IMR-90 (cell line): ENCODE measurements at regions not wholly inside any gene's neighbourhood (a gene's known extent, or its start where the extent isn't known, plus 50 kb on each side); places are given as distances from the start of the nearest gene placed in this dataset.

Experiments
- ATAC-seq: fragments of 200-7000 bp; cut with Tn5 transposase; 2 replicates; pipeline ENCODE4 v1.9.1; 2020; ENCODE audit warnings: low read depth, mild to moderate bottlenecking, moderate library complexity
- BruUV-seq: library from RNA; stranded (reverse); fragments of 400-500 nt; replicated peaks from 2 replicates; lab custom pipeline; 2021; lab: Mats Ljungman, UMichigan
- CTCF ChIA-PET: fragments of 300-600 bp; formaldehyde crosslinking; extraction: SDS; loops from one replicate; lab custom pipeline; 2021; ENCODE audit warnings: antibody characterized with exemption; lab: Yijun Ruan, JAX
- POLR2A ChIA-PET: fragments of 300-600 bp; sonication (Branson Sonifier 250); formaldehyde crosslinking; loops from one replicate; lab custom pipeline; 2022; ENCODE audit warnings: antibody characterized with exemption; ENCODE audit not compliant: unreplicated experiment; lab: Charles Lee
- DNase-seq: peaks from one replicate; pipeline ENCODE4 v3.0.0; 2013
- H2AFZ ChIP-seq: replicated peaks from 2 replicates; pipeline ENCODE3; 2013; ENCODE audit warnings: low read length, mild to moderate bottlenecking; ENCODE audit not compliant: poor library complexity
- H2AK5ac ChIP-seq: 2 replicates; pipeline ENCODE4 v1.6.1; 2013; ENCODE audit warnings: low read depth, low read length, inconsistent platforms
- H2AK9ac ChIP-seq: replicated peaks from 2 replicates; pipeline ENCODE3; 2013; ENCODE audit warnings: mild to moderate bottlenecking, low read depth, low read length, moderate library complexity; ENCODE audit not compliant: poor library complexity
- H2BK120ac ChIP-seq: 2 replicates; pipeline ENCODE4 v1.6.1; 2013; ENCODE audit warnings: low read depth, low read length, inconsistent platforms
- H2BK15ac ChIP-seq: 3 replicates; pipeline ENCODE4 v1.6.1; 2013; ENCODE audit warnings: low read depth, low read length, inconsistent platforms
- H2BK20ac ChIP-seq: 2 replicates; pipeline ENCODE4 v1.6.1; 2013; ENCODE audit warnings: low read depth, mild to moderate bottlenecking, inconsistent platforms, low read length, moderate library complexity
- H2BK5ac ChIP-seq: 2 replicates; pipeline ENCODE4 v1.6.1; 2013; ENCODE audit warnings: mild to moderate bottlenecking, low read depth, low read length, inconsistent platforms; ENCODE audit not compliant: poor library complexity, severe bottlenecking
- H3K14ac ChIP-seq: replicated peaks from 2 replicates; pipeline ENCODE4 v1.6.1; 2013; ENCODE audit warnings: low read depth, low read length, inconsistent platforms
- H3K18ac ChIP-seq: 2 replicates; pipeline ENCODE4 v1.6.1; 2013; ENCODE audit warnings: low read depth, low read length, control low read depth
- H3K23ac ChIP-seq: 2 replicates; pipeline ENCODE4 v1.6.1; 2013; ENCODE audit warnings: low read depth, low read length, inconsistent platforms
- H3K27ac ChIP-seq: 2 replicates; pipeline ENCODE4 v1.5.1; 2013; ENCODE audit warnings: mild to moderate bottlenecking, control low read depth, low read length; ENCODE audit not compliant: insufficient read depth
- H3K27me3 ChIP-seq: 2 replicates; pipeline ENCODE4 v1.6.1; 2013; ENCODE audit warnings: low read length; ENCODE audit not compliant: control insufficient read depth, insufficient read depth
- H3K36me3 ChIP-seq: 2 replicates; pipeline ENCODE4 v1.6.1; 2013; ENCODE audit warnings: low read length, mixed read lengths; ENCODE audit not compliant: control insufficient read depth, insufficient read depth
- H3K4ac ChIP-seq: 2 replicates; pipeline ENCODE4 v1.6.1; 2013; ENCODE audit warnings: low read depth, low read length, inconsistent platforms
- H3K4me1 ChIP-seq: 2 replicates; pipeline ENCODE4 v1.6.1; 2013; ENCODE audit warnings: low read length, mixed read lengths; ENCODE audit not compliant: control insufficient read depth, insufficient read depth
- H3K4me2 ChIP-seq: 2 replicates; pipeline ENCODE4 v1.6.1; 2013; ENCODE audit warnings: low read depth, mild to moderate bottlenecking, control low read depth, low read length, moderate library complexity
- H3K4me3 ChIP-seq: 2 replicates; pipeline ENCODE4 v1.5.1; 2013; ENCODE audit warnings: low read depth, mild to moderate bottlenecking, control low read depth, low read length, moderate library complexity; ENCODE audit not compliant: insufficient read depth
- H3K56ac ChIP-seq: 2 replicates; pipeline ENCODE4 v1.6.1; 2013; ENCODE audit warnings: low read length, inconsistent platforms; ENCODE audit not compliant: insufficient read depth; ENCODE audit errors: extremely low read depth
- H3K79me1 ChIP-seq, 2 experiments: 2 replicates each; pipeline ENCODE4 v1.6.1; 2013; ENCODE audit warnings: low read length in 2 of 2, inconsistent platforms in 1 of 2, low read depth in 1 of 2
- H3K9ac ChIP-seq: 2 replicates; pipeline ENCODE4 v1.6.1; 2013; ENCODE audit warnings: low read depth, low read length, control low read depth
- H3K9me1 ChIP-seq: 2 replicates; pipeline ENCODE4 v1.6.1; 2013; ENCODE audit warnings: low read length, inconsistent platforms; ENCODE audit not compliant: insufficient read depth
- H3K9me3 ChIP-seq: 2 replicates; pipeline ENCODE4 v1.6.1; 2013; ENCODE audit warnings: low read length; ENCODE audit not compliant: control insufficient read depth, insufficient read depth
- H4K20me1 ChIP-seq: 2 replicates; pipeline ENCODE4 v1.6.1; 2013; ENCODE audit warnings: low read length, inconsistent platforms; ENCODE audit not compliant: insufficient read depth
- H4K5ac ChIP-seq: 2 replicates; pipeline ENCODE4 v1.6.1; 2013; ENCODE audit warnings: mild to moderate bottlenecking, low read depth, low read length, control low read depth
- H4K8ac ChIP-seq, 2 experiments: 2 replicates each; pipeline ENCODE4 v1.6.1; 2013; ENCODE audit warnings: low read depth in 2 of 2, low read length in 2 of 2, control low read depth in 1 of 2, inconsistent platforms in 1 of 2
- H4K91ac ChIP-seq: 2 replicates; pipeline ENCODE4 v1.6.1; 2013; ENCODE audit warnings: low read depth, low read length, inconsistent platforms; ENCODE audit not compliant: insufficient read depth
- CEBPB ChIP-seq: IDR thresholded peaks from 2 replicates; pipeline ENCODE4 v1.6.1; 2012; ENCODE audit warnings: low read depth, low read length, improper control_type of control experiment
- CHD1 ChIP-seq: IDR thresholded peaks from 2 replicates; pipeline ENCODE4 v1.6.1; 2012; ENCODE audit warnings: low read depth, low read length, improper control_type of control experiment
- CTCF ChIP-seq: conservative IDR thresholded peaks from 2 replicates; pipeline ENCODE4 v1.5.1; 2012; ENCODE audit warnings: mild to moderate bottlenecking, low read depth, low read length, improper control_type of control experiment
- FOS ChIP-seq: fragments of 150-350 bp; IDR thresholded peaks from 2 replicates; pipeline ENCODE4 v1.6.1; 2016; ENCODE audit warnings: low read depth, low read length
- MAZ ChIP-seq: IDR thresholded peaks from 2 replicates; pipeline ENCODE4 v1.6.1; 2012; ENCODE audit warnings: low read depth, mild to moderate bottlenecking, low read length, improper control_type of control experiment, moderate library complexity, borderline replicate concordance
- MXI1 ChIP-seq: IDR thresholded peaks from 2 replicates; pipeline ENCODE4 v1.6.1; 2012; ENCODE audit warnings: low read depth, mild to moderate bottlenecking, low read length, moderate library complexity, borderline replicate concordance
- NFE2L2 ChIP-seq: fragments of 150-350 bp; IDR thresholded peaks from 2 replicates; pipeline ENCODE4 v1.6.1; 2016; ENCODE audit warnings: low read depth, mild to moderate bottlenecking, low read length
- POLR2A ChIP-seq: IDR thresholded peaks from 2 replicates; pipeline ENCODE4 v1.6.1; 2012; ENCODE audit warnings: mild to moderate bottlenecking, low read depth, low read length
- RAD21 ChIP-seq: IDR thresholded peaks from 2 replicates; pipeline ENCODE4 v1.6.1; 2012; ENCODE audit warnings: low read length, improper control_type of control experiment
- RCOR1 ChIP-seq: IDR thresholded peaks from 2 replicates; pipeline ENCODE4 v1.6.1; 2012; ENCODE audit warnings: mild to moderate bottlenecking, low read length, improper control_type of control experiment; ENCODE audit not compliant: insufficient replicate concordance
- SMC3 ChIP-seq: fragments of 150-350 bp; IDR thresholded peaks from 2 replicates; pipeline ENCODE4 v1.6.1; 2016; ENCODE audit warnings: low read depth, mild to moderate bottlenecking, antibody characterized with exemption, low read length, moderate library complexity
- WGBS, 2 experiments: methylation state at CpG; one replicate each; pipeline versions ENCODE4 v1.1.5 to v1.1.7; 2013; ENCODE audit warnings: missing lambda C conversion rate in 2 of 2; ENCODE audit not compliant: insufficient read length in 1 of 2; ENCODE audit errors: extremely low coverage in 2 of 2; 5-methylcytosine and 5-hydroxymethylcytosine counted together
- dilution Hi-C: fragments of 300-500 bp; cut with HindIII; formaldehyde crosslinking; loops from one replicate; pipeline ENCODE4 v1.14.3; 2018; ENCODE audit warnings: low sequenced_read_pairs; ENCODE audit not compliant: unreplicated experiment
- in situ Hi-C: fragments of 300-500 bp; cut with MboI; formaldehyde crosslinking; loops from 3 replicates; pipeline ENCODE4 v1.14.3; 2019; ENCODE audit warnings: low sequenced_read_pairs, inconsistent platforms, mixed read lengths
- intact Hi-C: fragments of 100-400 bp; cut with micrococcal nuclease; formaldehyde crosslinking; loops from 2 replicates; pipeline ENCODE4 v1.10.0; 2022

DNA sequence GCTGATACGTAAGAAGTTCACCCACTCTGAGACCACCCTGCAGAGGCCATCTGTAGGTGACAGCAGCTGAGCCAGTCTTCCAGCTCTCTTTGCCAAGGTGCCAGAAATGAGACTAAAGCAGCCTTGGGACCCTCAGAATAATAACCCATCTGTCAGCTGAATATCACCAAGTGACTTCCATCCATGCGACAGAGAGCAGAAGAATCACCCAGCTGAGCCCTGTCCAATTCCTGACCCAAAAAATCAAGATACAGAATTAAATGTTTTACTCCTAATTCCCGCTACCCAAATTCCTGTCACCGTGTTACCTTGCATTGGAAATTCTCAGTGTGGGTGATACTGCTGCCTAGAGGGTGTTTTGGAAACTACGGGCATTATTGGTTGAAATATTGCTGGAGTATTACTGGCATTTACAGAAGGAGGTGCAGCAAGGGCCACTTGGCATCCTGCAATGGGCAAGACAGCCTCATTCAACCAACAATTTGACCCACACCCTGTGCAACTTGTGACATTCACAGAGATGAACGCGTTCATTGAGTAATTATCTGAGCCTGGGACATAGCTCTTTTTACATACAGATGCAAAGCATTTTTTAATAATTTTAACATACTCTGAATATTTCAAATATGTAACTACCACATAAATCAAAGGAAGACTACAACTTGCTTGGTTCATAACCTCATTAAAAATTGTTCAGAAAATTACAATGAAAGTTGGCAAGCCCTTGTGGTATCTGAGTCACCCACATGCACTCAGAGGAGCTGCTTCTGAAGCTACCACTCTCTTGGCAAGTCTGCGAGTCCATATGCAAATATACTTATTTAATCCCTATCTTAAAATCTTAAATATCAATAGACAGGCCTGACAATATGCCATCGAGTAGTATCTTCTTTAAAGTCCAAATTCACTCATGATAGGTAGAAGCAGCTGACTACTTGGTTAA lies 126.6 kb downstream of the C16orf95 start:
- no TSS peak for BruUV-seq
- Histone ChIP-seq H3K4me2 (no peak overlapping the region), H2BK5ac (no peak overlapping the region), H3K9me3 (peaks cover 18% of the 10 kb centered on the region), H2BK20ac (no peak overlapping the region), H3K18ac (no peak overlapping the region), H3K27me3 (peaks cover 9% of the 10 kb centered on the region), H2AFZ (no peak overlapping the region), H4K5ac (no peak overlapping the region), H4K20me1 (no peaks in the 10 kb centered on the region), H3K56ac (no peak overlapping the region), H2AK9ac (no peak overlapping the region), H3K9me1 (peaks cover 3% of the 10 kb centered on the region; the same call in 1 of the 2 replicates), H3K4me3 (no peak overlapping the region), H4K8ac (no peak overlapping the region), H3K79me1 (no peaks in the 10 kb centered on the region), H2BK120ac (no peak overlapping the region), H4K91ac (no peak overlapping the region), H2BK15ac (no peak overlapping the region), H3K4ac (no peak overlapping the region), H3K9ac (no peak overlapping the region), H3K27ac (no peak overlapping the region), H2AK5ac (no peak overlapping the region), H3K36me3 (no peaks in the 10 kb centered on the region), H3K14ac (no peak overlapping the region), H3K23ac (no peak overlapping the region), H3K4me1 (no peaks in the 10 kb centered on the region)
- in situ Hi-C loops (no loop called here), dilution Hi-C loops (no loop called here), intact Hi-C loops (no loop called here)
- WGBS, 2 experiments: 96% methylated on average over 4 of the region's 9 CpGs; no CpG with 5 or more reads in 1 of the 2 experiments
- TF ChIP-seq CTCF: no peak
- TF ChIP-seq POLR2A: no peak
- TF ChIP-seq MAZ: no peak
- TF ChIP-seq SMC3: no peak
- TF ChIP-seq FOS: no peak
- no peak for TF ChIP-seq CEBPB
- no peak for TF ChIP-seq NFE2L2
- no peak for TF ChIP-seq RAD21
- no peak for TF ChIP-seq RCOR1
- TF ChIP-seq CHD1: no peak
- TF ChIP-seq MXI1: no peak
- no peak for DNase-seq
- ChIA-PET POLR2A (interaction anchor here (0.6 kb wide), 1 partner anchor 638 kb away, joined by 7 read pairs; no protein-coding TSS in a partner anchor), CTCF (no interaction called here)
- ATAC-seq: no peak
